CD4-positive, alpha-beta T cell (primary cell): ENCODE measurements at regions not wholly inside any gene's neighbourhood (a gene's known extent, or its start where the extent isn't known, plus 50 kb on each side); places are given as distances from the start of the nearest gene placed in this dataset.
A peak's percentile ranks its signal among the peaks of the same experiment; 100 is the strongest.

Source experiments
- ATAC-seq: fragments of 200-7000 bp; cut with Tn5 transposase; one replicate; pipeline ENCODE4 v1.10.0; 2022; ENCODE audit warnings: mild to moderate bottlenecking; ENCODE audit not compliant: poor library complexity
- CTCF ChIA-PET: fragments of 350-600 bp; sonication (Branson Sonifier 250); formaldehyde crosslinking; loops from one replicate; lab custom pipeline; 2021; ENCODE audit warnings: antibody characterized with exemption, inconsistent platforms; lab: Charles Lee
- POLR2A ChIA-PET: fragments of 350-600 bp; sonication (Branson Sonifier 250); formaldehyde crosslinking; loops from one replicate; lab custom pipeline; 2021; ENCODE audit warnings: antibody characterized with exemption, inconsistent platforms; lab: Charles Lee
- DNase-seq, 14 experiments: peaks; one replicate each; pipeline ENCODE4 v3.0.0-alpha.2; 2013 to 2020; ENCODE audit warnings: mixed read lengths in 2 of 14
- H3K27ac ChIP-seq, 2 donors: one replicate each; pipeline versions ENCODE4 v1.5.1 to v1.7.0; 2013; ENCODE audit warnings: low read length in 2 of 2, low read depth in 1 of 2, mild to moderate bottlenecking in 1 of 2
- H3K27me3 ChIP-seq, 2 experiments: 1 replicate in 1 of 2; 2 replicates in 1 of 2; pipeline versions ENCODE4 v1.6.1 to v1.7.0; 2013; ENCODE audit warnings: low read length in 2 of 2, control low read depth in 1 of 2, mild to moderate bottlenecking in 1 of 2, moderate library complexity in 1 of 2; ENCODE audit not compliant: insufficient read depth in 2 of 2, control insufficient read depth in 1 of 2
- H3K36me3 ChIP-seq: one replicate; pipeline ENCODE4 v1.6.1; 2013; ENCODE audit warnings: low read length, control low read depth; ENCODE audit not compliant: insufficient read depth
- H3K4me1 ChIP-seq: one replicate; pipeline ENCODE4 v1.6.1; 2013; ENCODE audit warnings: low read length, control low read depth; ENCODE audit not compliant: insufficient read depth
- H3K4me3 ChIP-seq: one replicate; pipeline ENCODE4 v1.5.1; 2013; ENCODE audit warnings: mild to moderate bottlenecking, low read length, moderate library complexity
- H3K9me3 ChIP-seq, 2 experiments: 1 replicate in 1 of 2; 2 replicates in 1 of 2; pipeline versions ENCODE4 v1.6.1 to v1.7.0; 2013; ENCODE audit warnings: low read length in 2 of 2, mild to moderate bottlenecking in 2 of 2, control low read depth in 1 of 2, moderate library complexity in 1 of 2; ENCODE audit not compliant: control insufficient read depth in 1 of 2, insufficient read depth in 1 of 2
- H3K27ac Mint-ChIP-seq: one replicate; pipeline ENCODE4 v1.8.0; 2020; ENCODE audit warnings: mixed read lengths
- H3K27me3 Mint-ChIP-seq: one replicate; pipeline ENCODE4 v1.8.0; 2021; ENCODE audit warnings: mixed read lengths
- H3K36me3 Mint-ChIP-seq: one replicate; pipeline ENCODE4 v1.8.0; 2021; ENCODE audit warnings: low read depth, mixed read lengths
- H3K4me1 Mint-ChIP-seq: one replicate; pipeline ENCODE4 v1.8.0; 2021; ENCODE audit warnings: low read depth, mixed read lengths
- H3K4me3 Mint-ChIP-seq: one replicate; pipeline ENCODE4 v1.8.0; 2020; ENCODE audit warnings: mild to moderate bottlenecking, mixed read lengths
- H3K9me3 Mint-ChIP-seq: one replicate; pipeline ENCODE4 v1.8.0; 2020; ENCODE audit warnings: mixed read lengths
- intact Hi-C, 2 experiments: fragments of 100-400 bp; cut with DNase I in 1 of 2; cut with micrococcal nuclease in 1 of 2; formaldehyde crosslinking; loops; one replicate each; pipeline versions ENCODE4 v1.15.1 to v1.9.0; 2023 to 2025; cut with DNase I, micrococcal nuclease
- TF ChIP-seq, protein P1 (sequence below): fragments of 200-600 bp; IDR thresholded peaks from one replicate; pipeline ENCODE4 v1.8.0; 2022; ENCODE audit warnings: antibody characterized with exemption, mild to moderate bottlenecking

DNA sequence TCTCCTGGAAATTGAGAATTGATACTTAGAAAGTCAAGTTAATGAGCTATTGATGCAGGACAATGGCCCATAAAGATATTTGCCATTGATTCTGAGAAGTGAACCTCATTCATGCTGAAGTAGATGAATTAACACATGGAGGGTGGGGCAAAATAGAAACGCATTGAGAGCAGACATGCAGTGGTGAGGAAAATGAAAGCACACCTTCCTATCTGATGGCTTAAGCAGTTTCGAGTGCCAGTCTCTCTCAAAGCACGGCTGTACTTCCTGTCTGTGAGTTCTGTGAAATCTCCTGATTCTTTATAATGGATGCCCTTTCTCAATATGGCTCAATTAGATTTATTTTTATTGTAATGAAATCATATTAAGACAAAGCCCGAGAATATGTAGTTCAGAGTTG is 247.0 kb downstream of the TMX3 start:
- ATAC-seq (no peak), DNase-seq (peak in 1 of 14 experiments; percentile 5)
- no peaks in the 10 kb centered on the region for H3K27me3 Mint-ChIP-seq
- no peaks in the 10 kb centered on the region for H3K36me3 Mint-ChIP-seq
- no peaks in the 10 kb centered on the region for H3K9me3 ChIP-seq
- no peaks in the 10 kb centered on the region for H3K36me3 ChIP-seq
- H3K4me3 ChIP-seq: no peak overlapping the region
- no peak overlapping the region for H3K27ac ChIP-seq
- no peaks in the 10 kb centered on the region for H3K4me1 Mint-ChIP-seq
- no peaks in the 10 kb centered on the region for H3K4me1 ChIP-seq
- H3K9me3 Mint-ChIP-seq: no peaks in the 10 kb centered on the region
- CTCF ChIA-PET: no interaction called here
- H3K4me3 Mint-ChIP-seq: no peak overlapping the region
- intact Hi-C loops: no loop called here
- POLR2A ChIA-PET: no interaction called here
- no peaks in the 10 kb centered on the region for H3K27me3 ChIP-seq
- TF ChIP-seq, protein P1, sequence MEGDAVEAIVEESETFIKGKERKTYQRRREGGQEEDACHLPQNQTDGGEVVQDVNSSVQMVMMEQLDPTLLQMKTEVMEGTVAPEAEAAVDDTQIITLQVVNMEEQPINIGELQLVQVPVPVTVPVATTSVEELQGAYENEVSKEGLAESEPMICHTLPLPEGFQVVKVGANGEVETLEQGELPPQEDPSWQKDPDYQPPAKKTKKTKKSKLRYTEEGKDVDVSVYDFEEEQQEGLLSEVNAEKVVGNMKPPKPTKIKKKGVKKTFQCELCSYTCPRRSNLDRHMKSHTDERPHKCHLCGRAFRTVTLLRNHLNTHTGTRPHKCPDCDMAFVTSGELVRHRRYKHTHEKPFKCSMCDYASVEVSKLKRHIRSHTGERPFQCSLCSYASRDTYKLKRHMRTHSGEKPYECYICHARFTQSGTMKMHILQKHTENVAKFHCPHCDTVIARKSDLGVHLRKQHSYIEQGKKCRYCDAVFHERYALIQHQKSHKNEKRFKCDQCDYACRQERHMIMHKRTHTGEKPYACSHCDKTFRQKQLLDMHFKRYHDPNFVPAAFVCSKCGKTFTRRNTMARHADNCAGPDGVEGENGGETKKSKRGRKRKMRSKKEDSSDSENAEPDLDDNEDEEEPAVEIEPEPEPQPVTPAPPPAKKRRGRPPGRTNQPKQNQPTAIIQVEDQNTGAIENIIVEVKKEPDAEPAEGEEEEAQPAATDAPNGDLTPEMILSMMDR: no peak
- no peak overlapping the region for H3K27ac Mint-ChIP-seq

DNA sequence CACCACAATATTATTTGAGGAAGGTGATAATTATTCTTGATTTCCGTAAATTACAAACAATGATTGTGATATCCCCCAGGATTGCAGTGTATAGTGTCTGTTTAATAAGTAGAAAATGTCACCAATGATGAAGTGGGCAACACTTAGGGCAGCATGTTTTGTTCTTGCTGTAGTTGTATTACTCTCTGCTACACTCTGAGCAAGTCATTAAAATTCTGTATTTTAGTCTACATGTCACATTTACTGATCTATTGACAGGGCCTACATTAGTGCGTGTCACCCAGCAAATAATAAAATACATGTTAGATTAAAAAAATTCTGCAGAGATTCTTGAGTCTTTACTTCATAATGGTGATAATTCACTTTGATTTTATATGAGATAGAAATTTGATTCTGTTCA is 247.6 kb downstream of the TMX3 start:
- TF ChIP-seq, protein P1: no peak
- DNase-seq: no peak
- ChIA-PET CTCF (no interaction called here), POLR2A (no interaction called here)
- ATAC-seq: no peak
- no peaks in the 10 kb centered on the region for H3K27me3 ChIP-seq
- H3K27me3 Mint-ChIP-seq: no peaks in the 10 kb centered on the region
- H3K36me3 ChIP-seq: no peaks in the 10 kb centered on the region
- H3K27ac Mint-ChIP-seq: no peak overlapping the region
- no peaks in the 10 kb centered on the region for H3K4me1 Mint-ChIP-seq
- no peaks in the 10 kb centered on the region for H3K9me3 ChIP-seq
- no peaks in the 10 kb centered on the region for H3K4me1 ChIP-seq
- no peaks in the 10 kb centered on the region for H3K36me3 Mint-ChIP-seq
- no peak overlapping the region for H3K4me3 Mint-ChIP-seq
- H3K27ac ChIP-seq: no peak overlapping the region
- H3K4me3 ChIP-seq: no peak overlapping the region
- intact Hi-C loops: no loop called here
- no peaks in the 10 kb centered on the region for H3K9me3 Mint-ChIP-seq

DNA sequence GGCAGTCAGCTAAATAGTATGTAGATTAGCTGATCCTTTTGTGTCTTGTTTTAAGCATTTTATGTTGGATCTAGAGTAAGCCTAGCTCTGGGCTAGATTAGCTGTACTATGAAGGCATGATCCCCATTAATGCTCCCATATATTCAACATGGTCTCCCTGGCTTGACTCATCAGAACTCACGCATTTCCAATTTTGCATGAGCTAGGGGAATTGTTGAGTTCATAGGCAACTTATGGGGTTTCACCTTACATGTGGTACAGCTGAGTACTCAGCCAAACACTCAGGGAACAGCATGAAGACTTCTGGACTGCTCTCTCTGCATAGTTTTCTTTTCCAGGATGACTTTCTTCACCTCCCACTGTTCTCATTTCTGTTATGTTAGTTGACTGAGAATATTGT is 248.2 kb downstream of the TMX3 start:
- Mint-ChIP-seq H3K27me3 (no peaks in the 10 kb centered on the region), H3K36me3 (no peaks in the 10 kb centered on the region), H3K4me3 (no peak overlapping the region), H3K4me1 (no peaks in the 10 kb centered on the region), H3K9me3 (no peaks in the 10 kb centered on the region), H3K27ac (no peak overlapping the region)
- no peak overlapping the region for H3K4me3 ChIP-seq
- no peaks in the 10 kb centered on the region for H3K9me3 ChIP-seq
- no peak overlapping the region for H3K27ac ChIP-seq
- intact Hi-C loops: no loop called here
- POLR2A ChIA-PET: no interaction called here
- H3K27me3 ChIP-seq: no peaks in the 10 kb centered on the region
- DNase-seq (no peak), ATAC-seq (no peak)
- no peaks in the 10 kb centered on the region for H3K36me3 ChIP-seq
- TF ChIP-seq, protein P1: no peak
- CTCF ChIA-PET: no interaction called here
- H3K4me1 ChIP-seq: no peaks in the 10 kb centered on the region
